GM18502 (cell line): ENCODE measurements at regions not wholly inside any gene's neighbourhood (a gene's known extent, or its start where the extent isn't known, plus 50 kb on each side); places are given as distances from the start of the nearest gene placed in this dataset.
A peak's percentile ranks its signal among the peaks of the same experiment; 100 is the strongest.
"Not testable (repeated sequence)": the region's sequence is repeated elsewhere in the genome, so short reads cannot be mapped to it uniquely, and the experiment has no call there.

Experiments
- ATAC-seq: cut with Tn5 transposase; IDR thresholded peaks from one replicate; pipeline ENCODE4 v1.9.1; 2021; ENCODE audit warnings: mild to moderate bottlenecking; ENCODE audit not compliant: unreplicated experiment, poor library complexity

GRCh38 chr11:42397483-42397882 is 914.3 kb upstream of the API5 start:
- no peak for ATAC-seq

GRCh38 chr11:42407341-42407740 is 904.5 kb upstream of the API5 start:
- no peak for ATAC-seq

GRCh38 chr11:42410251-42410955 is 901.4 kb upstream of the API5 start:
- peak; percentile 58 for ATAC-seq

GRCh38 chr11:42412590-42412989 is 899.2 kb upstream of the API5 start:
- no peak for ATAC-seq

- ATAC-seq: no peak
Measured at GRCh38 chr11:42417691-42418090, 894.1 kb upstream of the API5 start.

- ATAC-seq: no peak
Measured at GRCh38 chr11:42422090-42422489, 889.7 kb upstream of the API5 start.

- not testable (repeated sequence) for ATAC-seq
Measured at GRCh38 chr11:42434911-42435310, 876.9 kb upstream of the API5 start.

GRCh38 chr11:42444406-42444805 is 867.4 kb upstream of the API5 start:
- ATAC-seq: no peak

- ATAC-seq: no peak
Measured at GRCh38 chr11:42462558-42463310, 849.1 kb upstream of the API5 start.

GRCh38 chr11:42465623-42466022 is 846.2 kb upstream of the API5 start:
- no peak for ATAC-seq

- ATAC-seq: no peak
Measured at GRCh38 chr11:42473106-42473505, 838.7 kb upstream of the API5 start.

- no peak for ATAC-seq
Measured at GRCh38 chr11:42482822-42483221, 829.0 kb upstream of the API5 start.

- ATAC-seq: no peak
Measured at GRCh38 chr11:42490506-42490905, 821.3 kb upstream of the API5 start.

GRCh38 chr11:42494459-42494858 is 817.3 kb upstream of the API5 start:
- ATAC-seq: no peak

GRCh38 chr11:42498971-42499370 is 812.8 kb upstream of the API5 start:
- no peak for ATAC-seq

- no peak for ATAC-seq
Measured at GRCh38 chr11:42502151-42502550, 809.6 kb upstream of the API5 start.

GRCh38 chr11:42521994-42522393 is 789.8 kb upstream of the API5 start:
- no peak for ATAC-seq

GRCh38 chr11:42524534-42525227 is 787.1 kb upstream of the API5 start:
- ATAC-seq: peak; percentile 97

GRCh38 chr11:42526426-42526825 is 785.4 kb upstream of the API5 start:
- ATAC-seq: no peak

GRCh38 chr11:42528471-42528870 is 783.3 kb upstream of the API5 start:
- no peak for ATAC-seq

GRCh38 chr11:42528911-42529310 is 782.9 kb upstream of the API5 start:
- ATAC-seq: no peak
